Fibroblast of the aortic adventitia (primary cell): ENCODE measurements at regions not wholly inside any gene's neighbourhood (a gene's known extent, or its start where the extent isn't known, plus 50 kb on each side); places are given as distances from the start of the nearest gene placed in this dataset.
"Not testable (repeated sequence)": the region's sequence is repeated elsewhere in the genome, so short reads cannot be mapped to it uniquely, and the experiment has no call there.

Source experiments
- DNase-seq: peaks from one replicate; pipeline ENCODE4 v3.0.0-alpha.2; 2010; ENCODE audit warnings: low read depth
- H3K4me3 ChIP-seq: 2 replicates; pipeline ENCODE4 v1.5.1; 2011; ENCODE audit warnings: low read depth, mild to moderate bottlenecking, control low read depth, low read length, moderate library complexity
- TF ChIP-seq, protein P1 (sequence below): IDR thresholded peaks from 2 replicates; pipeline ENCODE4 v1.5.1; 2011; ENCODE audit warnings: mild to moderate bottlenecking, low read length, control low read depth, inconsistent platforms; ENCODE audit not compliant: insufficient read depth

DNA sequence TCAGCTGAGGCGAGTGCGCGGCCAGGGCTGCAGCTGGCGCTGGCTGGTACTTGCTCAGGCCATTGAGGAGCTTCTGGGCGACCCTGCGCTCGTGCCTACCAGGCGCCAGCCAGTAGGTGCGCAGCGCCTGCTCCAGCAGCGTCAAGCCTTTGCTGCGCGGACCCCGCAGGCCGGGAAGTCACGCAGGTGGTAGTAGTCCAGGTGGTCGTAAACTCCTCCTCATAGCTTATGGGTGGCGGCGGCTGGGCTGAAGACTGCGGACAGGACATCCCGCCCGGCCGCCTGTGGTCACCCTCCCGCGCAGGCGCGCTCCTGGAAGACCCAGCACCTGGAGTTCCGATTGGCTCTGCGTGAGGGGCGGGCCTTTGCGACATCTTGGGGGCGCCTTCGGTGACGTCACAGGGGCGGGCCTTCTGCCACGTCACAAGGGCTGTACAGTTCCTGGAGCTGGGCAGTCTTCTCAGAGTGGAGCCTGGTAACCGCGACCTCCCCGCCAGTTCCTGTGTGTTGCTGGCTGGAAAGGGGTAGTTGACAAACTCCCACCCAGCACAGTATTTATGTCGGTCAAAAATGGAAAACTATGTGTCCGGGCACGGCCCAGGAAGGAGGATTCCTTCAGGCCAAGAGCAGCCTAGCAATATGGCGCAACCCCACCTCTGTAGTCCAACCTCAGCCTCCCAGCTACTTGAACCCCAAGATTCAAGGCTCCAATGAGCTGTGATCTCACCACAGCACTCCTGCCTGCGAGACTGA is 102.2 kb upstream of the VKORC1L1 start:
- TF ChIP-seq, protein P1, sequence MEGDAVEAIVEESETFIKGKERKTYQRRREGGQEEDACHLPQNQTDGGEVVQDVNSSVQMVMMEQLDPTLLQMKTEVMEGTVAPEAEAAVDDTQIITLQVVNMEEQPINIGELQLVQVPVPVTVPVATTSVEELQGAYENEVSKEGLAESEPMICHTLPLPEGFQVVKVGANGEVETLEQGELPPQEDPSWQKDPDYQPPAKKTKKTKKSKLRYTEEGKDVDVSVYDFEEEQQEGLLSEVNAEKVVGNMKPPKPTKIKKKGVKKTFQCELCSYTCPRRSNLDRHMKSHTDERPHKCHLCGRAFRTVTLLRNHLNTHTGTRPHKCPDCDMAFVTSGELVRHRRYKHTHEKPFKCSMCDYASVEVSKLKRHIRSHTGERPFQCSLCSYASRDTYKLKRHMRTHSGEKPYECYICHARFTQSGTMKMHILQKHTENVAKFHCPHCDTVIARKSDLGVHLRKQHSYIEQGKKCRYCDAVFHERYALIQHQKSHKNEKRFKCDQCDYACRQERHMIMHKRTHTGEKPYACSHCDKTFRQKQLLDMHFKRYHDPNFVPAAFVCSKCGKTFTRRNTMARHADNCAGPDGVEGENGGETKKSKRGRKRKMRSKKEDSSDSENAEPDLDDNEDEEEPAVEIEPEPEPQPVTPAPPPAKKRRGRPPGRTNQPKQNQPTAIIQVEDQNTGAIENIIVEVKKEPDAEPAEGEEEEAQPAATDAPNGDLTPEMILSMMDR, result peak; percentile 15
- DNase-seq, result peak; percentile 93
- H3K4me3 ChIP-seq, result peak overlapping the region; percentile 93

DNA sequence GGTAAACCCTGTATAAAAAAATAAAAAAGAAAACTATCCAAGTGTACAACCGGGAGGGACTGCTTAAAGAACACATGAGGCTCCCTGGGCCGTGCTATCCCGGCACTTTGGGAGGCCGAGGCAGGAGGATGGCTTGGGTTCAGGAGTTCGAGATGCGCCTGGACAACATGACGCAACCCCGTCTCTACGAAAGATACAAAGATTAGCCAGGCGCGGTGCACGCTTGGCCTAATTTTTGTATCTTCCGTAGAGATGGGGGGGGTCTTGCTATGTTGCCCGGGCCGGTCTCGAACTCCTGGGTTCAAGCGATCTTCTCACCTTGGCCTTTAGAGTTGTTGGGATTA is 101.7 kb upstream of the VKORC1L1 start:
- not testable (repeated sequence) for DNase-seq
- peak overlapping the region; percentile 60 for H3K4me3 ChIP-seq

DNA sequence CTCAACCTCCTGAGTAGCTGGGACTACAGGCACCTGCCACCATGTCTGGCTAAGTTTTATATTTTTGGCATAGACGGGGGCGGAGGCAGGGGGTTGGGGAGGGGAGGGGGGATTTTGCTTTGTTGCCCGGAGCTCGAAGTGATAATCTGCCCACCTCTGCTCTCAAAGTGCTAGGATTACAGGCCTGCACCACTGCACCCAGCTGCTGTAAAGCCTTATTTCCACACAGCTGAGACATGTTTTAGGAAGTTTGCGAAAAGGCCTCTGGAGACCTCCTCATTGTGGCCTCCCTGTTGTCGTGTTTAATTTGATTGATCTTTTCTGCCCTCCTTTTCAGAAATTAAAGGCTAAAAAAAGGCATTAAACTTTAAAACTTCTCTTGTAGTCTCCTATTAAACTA is 96.2 kb upstream of the VKORC1L1 start:
- DNase-seq, H3K4me3 ChIP-seq: not testable (repeated sequence)

DNA sequence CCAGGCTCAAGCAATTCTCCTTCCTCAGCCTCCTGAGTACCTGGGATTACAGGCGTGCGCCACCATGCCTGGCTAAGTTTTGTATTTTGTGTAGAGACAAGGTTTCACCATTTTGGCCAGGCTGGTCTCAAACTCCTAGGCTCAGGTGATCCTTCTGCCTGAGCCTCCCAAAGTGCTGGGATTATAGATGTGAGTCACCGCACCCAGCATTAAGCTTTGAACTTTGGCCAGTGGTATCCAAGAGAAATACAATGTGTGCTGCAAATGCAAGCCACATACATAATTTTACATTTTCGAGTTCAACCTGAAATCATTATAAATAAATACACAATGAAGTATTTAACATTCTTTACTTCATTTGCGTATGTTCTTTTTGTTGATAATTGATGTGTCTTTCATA is 82.9 kb upstream of the VKORC1L1 start:
- not testable (repeated sequence) for DNase-seq, H3K4me3 ChIP-seq

DNA sequence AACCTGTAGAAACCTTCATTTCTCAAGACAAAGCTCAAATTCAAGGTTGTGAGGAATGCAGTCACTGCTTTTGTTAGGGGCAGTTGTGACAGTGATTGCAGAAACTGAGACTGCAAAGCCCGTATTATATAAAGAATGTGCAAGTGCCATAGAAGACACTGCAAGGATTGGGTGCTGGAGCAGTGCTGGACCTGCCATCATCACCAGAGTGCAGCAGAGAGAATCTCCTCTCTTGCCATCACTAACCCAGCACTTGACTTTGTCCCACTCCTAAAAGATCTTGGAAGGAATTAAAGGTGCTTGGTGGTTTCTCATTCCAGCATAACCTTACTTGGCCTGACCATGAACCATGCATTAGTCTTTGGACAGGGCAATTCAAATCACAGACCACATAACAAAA is 81.1 kb upstream of the VKORC1L1 start:
- not testable (repeated sequence) for H3K4me3 ChIP-seq, DNase-seq

DNA sequence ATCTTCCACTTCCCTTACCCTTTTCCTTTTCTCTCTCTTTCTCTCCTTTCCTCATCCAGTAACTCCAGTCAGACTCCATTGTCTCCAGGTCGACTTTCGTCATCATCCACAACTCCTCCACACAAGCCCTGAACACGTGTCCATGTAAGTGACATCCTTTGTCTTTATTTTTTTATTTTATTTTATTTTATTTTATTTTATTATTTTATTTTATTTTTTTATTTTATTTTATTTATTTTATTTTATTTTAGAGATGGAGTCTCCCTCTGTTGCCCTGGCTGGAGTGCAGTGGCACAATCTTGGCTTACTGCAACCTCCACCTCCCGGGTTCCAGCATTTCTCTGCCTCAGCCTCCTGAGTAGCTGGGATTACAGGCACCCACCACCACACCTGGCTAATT is 80.1 kb upstream of the VKORC1L1 start:
- DNase-seq, H3K4me3 ChIP-seq: not testable (repeated sequence)

DNA sequence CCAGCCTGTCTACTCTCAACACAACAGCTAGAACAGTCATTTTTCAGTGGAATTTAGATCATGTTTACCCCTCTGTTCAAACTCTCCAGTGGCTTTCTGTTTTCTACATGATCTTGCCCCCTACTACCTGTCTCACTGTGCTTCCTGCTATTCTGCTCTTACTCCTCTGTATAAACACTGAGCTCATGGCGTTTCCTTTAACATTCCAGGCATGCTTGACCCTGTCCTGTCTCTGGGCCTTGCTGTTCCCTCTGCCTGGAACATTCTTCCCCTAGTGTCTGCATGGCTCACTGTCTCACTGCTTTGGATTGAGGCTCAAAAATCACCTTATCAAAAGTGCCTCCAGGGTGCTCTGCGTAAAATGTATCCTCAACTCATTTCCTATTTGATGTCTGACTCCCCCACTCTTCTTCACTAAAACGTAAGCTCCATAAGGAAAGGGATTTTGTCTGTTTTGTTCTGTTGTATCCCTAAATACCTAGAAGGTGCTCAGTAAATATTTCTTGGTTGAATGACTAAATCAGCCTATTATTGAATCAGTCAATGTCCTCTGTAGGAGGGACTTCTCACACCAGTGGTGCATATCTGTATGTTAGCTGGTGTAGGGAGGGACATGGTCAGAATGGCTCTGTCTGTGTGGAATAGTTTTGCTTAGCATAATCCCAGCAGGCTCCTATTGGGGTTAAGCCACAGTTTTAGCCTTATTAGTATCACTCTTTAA is 78.0 kb upstream of the VKORC1L1 start:
- DNase-seq, result not testable (repeated sequence)

DNA sequence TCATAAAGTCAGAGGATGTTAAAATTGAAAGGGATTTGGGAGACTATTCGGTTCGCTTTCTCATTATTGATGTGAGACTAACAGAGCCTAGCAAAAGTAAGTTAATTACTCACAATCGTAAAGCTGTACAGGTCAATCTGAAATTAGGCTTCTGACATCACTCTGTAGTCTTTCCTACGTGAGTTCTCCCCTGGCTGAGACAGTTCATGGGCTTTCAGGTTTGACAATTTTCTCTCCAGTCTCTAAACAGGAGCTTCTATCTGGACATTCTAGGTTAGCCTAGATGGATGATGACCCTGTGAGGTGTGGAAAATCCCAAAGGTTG is 77.5 kb upstream of the VKORC1L1 start:
- DNase-seq, H3K4me3 ChIP-seq: not testable (repeated sequence)

More for the DNA sequence above, 78.0 kb upstream of the VKORC1L1 start:
- H3K4me3 ChIP-seq, result not testable (repeated sequence)

DNA sequence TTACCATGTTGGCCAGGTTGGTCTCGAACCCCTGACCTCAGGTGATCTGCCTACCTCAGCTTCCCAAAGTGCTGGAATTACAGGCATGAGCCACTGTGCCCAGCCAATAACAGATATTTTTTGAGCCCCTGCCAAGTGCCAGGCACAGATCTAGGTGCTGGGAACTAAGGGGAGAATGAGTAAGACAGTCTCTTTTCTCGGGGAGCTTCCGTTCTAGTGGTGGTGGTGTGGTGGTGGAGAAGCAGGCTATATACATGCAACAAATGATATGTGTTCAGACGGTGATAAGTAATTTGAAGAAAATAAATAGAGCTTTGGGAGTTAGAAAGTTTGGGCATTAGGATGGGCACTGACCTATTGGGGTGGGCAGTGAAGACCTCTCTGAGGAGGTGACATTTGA is 76.7 kb upstream of the VKORC1L1 start:
- no peak for DNase-seq
- TF ChIP-seq, protein P1, result no peak
- no peak overlapping the region for H3K4me3 ChIP-seq

DNA sequence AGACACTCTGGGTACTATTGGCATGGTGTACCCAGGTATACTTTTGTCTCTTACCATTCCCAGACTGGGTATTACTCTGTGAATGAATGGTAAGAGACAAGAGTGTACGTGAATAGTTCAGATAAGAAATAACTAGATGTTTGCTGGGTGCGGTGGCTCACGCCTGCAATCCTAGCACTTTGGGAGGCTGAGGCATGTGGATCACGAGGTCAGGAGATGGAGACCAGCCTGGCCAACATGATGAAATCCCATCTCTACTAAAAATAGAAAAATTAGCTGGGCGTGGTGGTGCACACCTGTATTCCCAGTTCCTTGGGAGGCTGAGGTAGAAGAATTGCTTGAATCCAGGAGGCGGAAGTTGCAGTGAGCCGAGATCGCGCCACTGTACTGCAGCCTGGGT is 75.8 kb upstream of the VKORC1L1 start:
- not testable (repeated sequence) for DNase-seq, H3K4me3 ChIP-seq

DNA sequence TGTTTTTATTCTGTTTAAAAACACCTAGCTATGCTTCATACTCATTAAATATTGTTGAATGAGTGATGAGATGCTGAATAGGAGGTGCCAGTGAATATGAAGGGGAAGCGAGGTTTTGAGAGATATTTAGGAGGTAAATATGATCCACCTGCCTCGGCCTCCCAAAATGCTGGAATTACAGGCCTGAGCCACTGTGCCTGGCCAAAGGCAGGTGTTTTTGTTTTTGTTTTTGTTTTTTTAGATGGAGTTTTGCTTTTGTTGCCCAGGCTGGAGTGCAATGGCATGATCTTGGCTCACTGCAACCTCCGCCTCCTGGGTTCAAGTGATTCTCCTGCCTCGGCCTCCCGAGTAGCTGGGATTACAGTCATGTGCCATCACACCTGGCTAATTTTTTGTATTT is 75.3 kb upstream of the VKORC1L1 start:
- H3K4me3 ChIP-seq, DNase-seq: not testable (repeated sequence)
